GM12878 (cell line): ENCODE measurements at regions not wholly inside any gene's neighbourhood (a gene's known extent, or its start where the extent isn't known, plus 50 kb on each side); places are given as distances from the start of the nearest gene placed in this dataset.

ENCODE experiments used
- ATAC-seq: fragments of 200-7000 bp; cut with Tn5 transposase; 3 replicates; pipeline ENCODE4 v1.9.1; 2020; ENCODE audit warnings: mild to moderate bottlenecking, moderate library complexity
- BruUV-seq: library from RNA; stranded (reverse); fragments of 400-500 nt; replicated peaks from 2 replicates; lab custom pipeline; 2021; lab: Mats Ljungman, UMichigan
- CTCF ChIA-PET: fragments of 300-600 bp; sonication (Branson Sonifier 250); formaldehyde crosslinking; extraction: SDS; loops from one replicate; lab custom pipeline; 2021; ENCODE audit warnings: inconsistent platforms; lab: Yijun Ruan, JAX
- POLR2A ChIA-PET: fragments of 350-600 bp; formaldehyde crosslinking; extraction: SDS; loops from one replicate; lab custom pipeline; 2021; ENCODE audit warnings: inconsistent platforms; lab: Charles Lee
- RAD21 ChIA-PET: fragments of 300-600 bp; sonication (Branson Sonifier 250); formaldehyde crosslinking; loops from one replicate; lab custom pipeline; 2023; ENCODE audit warnings: antibody characterized with exemption; ENCODE audit not compliant: unreplicated experiment; lab: Charles Lee
- SMC1A ChIA-PET: fragments of 300-600 bp; sonication (Branson Sonifier 250); formaldehyde crosslinking; loops from one replicate; lab custom pipeline; 2023; ENCODE audit not compliant: unreplicated experiment, uncharacterized antibody; lab: Charles Lee
- DNase-seq: peaks from one replicate; pipeline ENCODE4 v3.0.0-alpha.2; 2011; ENCODE audit warnings: low read depth, low spot score
- FAIRE-seq: peaks from 3 replicates; lab custom pipeline; 2011; peaks lifted over from hg19 to GRCh38; lab: Jason Lieb, UNC
- H2AFZ ChIP-seq: 2 replicates; pipeline ENCODE4 v1.6.0; 2011; ENCODE audit warnings: low read depth, low read length, control low read depth; ENCODE audit not compliant: control insufficient read depth
- H3K27ac ChIP-seq: 2 replicates; pipeline ENCODE4 v1.5.1; 2011; ENCODE audit warnings: control low read depth; ENCODE audit not compliant: control insufficient read depth, insufficient read depth
- H3K27me3 ChIP-seq, 2 experiments: replicated peaks in 1 of 2; 2 replicates each; pipeline versions ENCODE4 v1.6.0 to v1.6.1; 2011; ENCODE audit warnings: low read length in 1 of 2; ENCODE audit not compliant: control insufficient read depth in 2 of 2, insufficient read depth in 2 of 2
- H3K36me3 ChIP-seq, 2 experiments: 2 replicates each; pipeline ENCODE4 v1.5.1; 2011; ENCODE audit warnings: low read length in 1 of 2; ENCODE audit not compliant: control insufficient read depth in 2 of 2, insufficient read depth in 2 of 2
- H3K4me1 ChIP-seq: 2 replicates; pipeline ENCODE4 v1.6.1; 2011; ENCODE audit warnings: mild to moderate bottlenecking, low read length, moderate library complexity, mixed read lengths; ENCODE audit not compliant: control insufficient read depth, insufficient read depth
- H3K4me2 ChIP-seq: 2 replicates; pipeline ENCODE4 v1.6.0; 2011; ENCODE audit warnings: control low read depth; ENCODE audit not compliant: control insufficient read depth, insufficient read depth
- H3K4me3 ChIP-seq: fragments of 200-600 bp; sonication (generic); 2 replicates; pipeline ENCODE4 v1.5.1; 2016
- H3K79me2 ChIP-seq: 2 replicates; pipeline ENCODE4 v1.6.0; 2011; ENCODE audit warnings: low read length; ENCODE audit not compliant: control insufficient read depth, insufficient read depth
- H3K9ac ChIP-seq: 2 replicates; pipeline ENCODE4 v1.8.0; 2011; ENCODE audit warnings: low read length, control low read depth, mixed read lengths; ENCODE audit not compliant: control insufficient read depth, insufficient read depth
- H3K9me3 ChIP-seq: replicated peaks from 3 replicates; pipeline ENCODE4 v1.5.1; 2011; ENCODE audit warnings: mild to moderate bottlenecking, low read length; ENCODE audit not compliant: control insufficient read depth, insufficient read depth
- H4K20me1 ChIP-seq: 2 replicates; pipeline ENCODE4 v1.6.0; 2011; ENCODE audit not compliant: control insufficient read depth, insufficient read depth
- ATF7 ChIP-seq: fragments of 450-650 bp; IDR thresholded peaks from 2 replicates; pipeline ENCODE4 v1.6.1; 2016; ENCODE audit warnings: low read depth, mild to moderate bottlenecking
- CREB1 ChIP-seq: IDR thresholded peaks from 2 replicates; pipeline ENCODE4 v1.6.1; 2012; ENCODE audit warnings: low read depth, mild to moderate bottlenecking, inconsistent platforms
- IKZF1 ChIP-seq: fragments of 450-650 bp; conservative IDR thresholded peaks from 2 replicates; pipeline ENCODE4 v1.6.1; 2017; ENCODE audit warnings: antibody characterized with exemption, mild to moderate bottlenecking
- MXI1 ChIP-seq: fragments of 150-350 bp; IDR thresholded peaks from 2 replicates; pipeline ENCODE4 v1.6.1; 2011; ENCODE audit warnings: low read depth, mild to moderate bottlenecking, inconsistent platforms, low read length, improper control_type of control experiment
- RB1 ChIP-seq: fragments of 450-650 bp; formaldehyde crosslinking; IDR thresholded peaks from 2 replicates; pipeline ENCODE4 v1.6.1; 2017; ENCODE audit warnings: mild to moderate bottlenecking, borderline replicate concordance
- SMAD1 ChIP-seq: fragments of 450-650 bp; IDR thresholded peaks from 2 replicates; pipeline ENCODE4 v1.6.1; 2018; ENCODE audit warnings: mild to moderate bottlenecking, low read depth; ENCODE audit not compliant: partially characterized antibody
- STAT1 ChIP-seq: fragments of 450-650 bp; conservative IDR thresholded peaks from 2 replicates; pipeline ENCODE4 v1.6.1; 2014; ENCODE audit warnings: antibody characterized with exemption, mild to moderate bottlenecking
- WGBS: methylation state at CpG from one replicate; pipeline ENCODE4 v1.1.6; 2016; ENCODE audit warnings: low lambda C conversion rate; ENCODE audit not compliant: insufficient replicate concordance, insufficient coverage; ENCODE audit errors: missing lambda C conversion rate; 5-methylcytosine and 5-hydroxymethylcytosine counted together
- in situ Hi-C: fragments of 300-500 bp; cut with MboI; formaldehyde crosslinking; loops from 9 replicates; pipeline ENCODE4 v1.14.3; 2018; ENCODE audit warnings: mixed read lengths
- intact Hi-C: fragments of 100-400 bp; cut with micrococcal nuclease; formaldehyde crosslinking; loops from one replicate; pipeline ENCODE4 v1.14.2; 2022; ENCODE audit not compliant: unreplicated experiment
- TF ChIP-seq, protein P1 (sequence below): fragments of 450-650 bp; IDR thresholded peaks from 2 replicates; pipeline ENCODE4 v1.6.1; 2016; ENCODE audit warnings: mild to moderate bottlenecking, moderate library complexity, borderline replicate concordance
- TF ChIP-seq, protein P2 (sequence below): fragments of 450-650 bp; formaldehyde crosslinking; IDR thresholded peaks from 2 replicates; pipeline ENCODE4 v1.4.0; 2020; ENCODE audit warnings: mild to moderate bottlenecking, moderate library complexity
- TF ChIP-seq, protein P3 (sequence below): fragments of 450-650 bp; formaldehyde crosslinking; IDR thresholded peaks from 2 replicates; pipeline ENCODE4 v1.5.0; 2022; ENCODE audit warnings: mild to moderate bottlenecking, missing genetic modification characterization

DNA sequence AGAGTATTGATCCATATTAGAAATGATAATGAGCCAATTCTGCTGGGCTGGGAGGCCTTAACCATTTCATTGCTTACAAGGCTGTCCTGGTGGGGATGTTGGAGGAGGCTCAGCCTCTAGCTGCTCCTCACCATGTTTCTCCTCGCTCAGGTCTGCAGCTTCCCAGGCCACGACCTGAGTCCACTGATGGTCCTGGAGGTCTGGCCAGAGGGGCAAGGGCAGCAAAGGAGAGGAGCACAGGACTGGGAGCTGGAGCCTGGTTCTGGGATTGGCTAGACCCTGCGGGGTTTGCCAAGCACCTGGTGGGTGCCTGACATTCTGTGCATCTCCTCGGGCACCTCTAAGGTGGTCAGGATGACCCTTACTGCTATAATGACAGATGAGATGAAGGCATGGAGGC lies 92.6 kb downstream of the KIF26A start:
- Histone ChIP-seq H3K27ac (no peak overlapping the region), H3K9me3 (no peaks in the 10 kb centered on the region; the same call in 2 of the 3 replicates), H3K27me3 (no peaks in the 10 kb centered on the region), H3K4me1 (no peaks in the 10 kb centered on the region), H3K4me2 (no peak overlapping the region), H3K9ac (no peak overlapping the region), H3K79me2 (no peaks in the 10 kb centered on the region), H3K4me3 (no peak overlapping the region), H3K36me3 (no peaks in the 10 kb centered on the region), H4K20me1 (no peaks in the 10 kb centered on the region), H2AFZ (no peak overlapping the region)
- ChIA-PET SMC1A (no interaction called here), POLR2A (no interaction called here), RAD21 (no interaction called here), CTCF (no interaction called here)
- FAIRE-seq (no peak), ATAC-seq (no peak), DNase-seq (no peak)
- 11% methylated on average over 4 of the region's 4 CpGs for WGBS
- TF ChIP-seq, protein P1, sequence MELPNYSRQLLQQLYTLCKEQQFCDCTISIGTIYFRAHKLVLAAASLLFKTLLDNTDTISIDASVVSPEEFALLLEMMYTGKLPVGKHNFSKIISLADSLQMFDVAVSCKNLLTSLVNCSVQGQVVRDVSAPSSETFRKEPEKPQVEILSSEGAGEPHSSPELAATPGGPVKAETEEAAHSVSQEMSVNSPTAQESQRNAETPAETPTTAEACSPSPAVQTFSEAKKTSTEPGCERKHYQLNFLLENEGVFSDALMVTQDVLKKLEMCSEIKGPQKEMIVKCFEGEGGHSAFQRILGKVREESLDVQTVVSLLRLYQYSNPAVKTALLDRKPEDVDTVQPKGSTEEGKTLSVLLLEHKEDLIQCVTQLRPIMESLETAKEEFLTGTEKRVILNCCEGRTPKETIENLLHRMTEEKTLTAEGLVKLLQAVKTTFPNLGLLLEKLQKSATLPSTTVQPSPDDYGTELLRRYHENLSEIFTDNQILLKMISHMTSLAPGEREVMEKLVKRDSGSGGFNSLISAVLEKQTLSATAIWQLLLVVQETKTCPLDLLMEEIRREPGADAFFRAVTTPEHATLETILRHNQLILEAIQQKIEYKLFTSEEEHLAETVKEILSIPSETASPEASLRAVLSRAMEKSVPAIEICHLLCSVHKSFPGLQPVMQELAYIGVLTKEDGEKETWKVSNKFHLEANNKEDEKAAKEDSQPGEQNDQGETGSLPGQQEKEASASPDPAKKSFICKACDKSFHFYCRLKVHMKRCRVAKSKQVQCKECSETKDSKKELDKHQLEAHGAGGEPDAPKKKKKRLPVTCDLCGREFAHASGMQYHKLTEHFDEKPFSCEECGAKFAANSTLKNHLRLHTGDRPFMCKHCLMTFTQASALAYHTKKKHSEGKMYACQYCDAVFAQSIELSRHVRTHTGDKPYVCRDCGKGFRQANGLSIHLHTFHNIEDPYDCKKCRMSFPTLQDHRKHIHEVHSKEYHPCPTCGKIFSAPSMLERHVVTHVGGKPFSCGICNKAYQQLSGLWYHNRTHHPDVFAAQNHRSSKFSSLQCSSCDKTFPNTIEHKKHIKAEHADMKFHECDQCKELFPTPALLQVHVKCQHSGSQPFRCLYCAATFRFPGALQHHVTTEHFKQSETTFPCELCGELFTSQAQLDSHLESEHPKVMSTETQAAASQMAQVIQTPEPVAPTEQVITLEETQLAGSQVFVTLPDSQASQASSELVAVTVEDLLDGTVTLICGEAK = no peak
- no peak for TF ChIP-seq RB1
- no peak for TF ChIP-seq IKZF1
- TF ChIP-seq ATF7 = no peak
- TF ChIP-seq, protein P2, sequence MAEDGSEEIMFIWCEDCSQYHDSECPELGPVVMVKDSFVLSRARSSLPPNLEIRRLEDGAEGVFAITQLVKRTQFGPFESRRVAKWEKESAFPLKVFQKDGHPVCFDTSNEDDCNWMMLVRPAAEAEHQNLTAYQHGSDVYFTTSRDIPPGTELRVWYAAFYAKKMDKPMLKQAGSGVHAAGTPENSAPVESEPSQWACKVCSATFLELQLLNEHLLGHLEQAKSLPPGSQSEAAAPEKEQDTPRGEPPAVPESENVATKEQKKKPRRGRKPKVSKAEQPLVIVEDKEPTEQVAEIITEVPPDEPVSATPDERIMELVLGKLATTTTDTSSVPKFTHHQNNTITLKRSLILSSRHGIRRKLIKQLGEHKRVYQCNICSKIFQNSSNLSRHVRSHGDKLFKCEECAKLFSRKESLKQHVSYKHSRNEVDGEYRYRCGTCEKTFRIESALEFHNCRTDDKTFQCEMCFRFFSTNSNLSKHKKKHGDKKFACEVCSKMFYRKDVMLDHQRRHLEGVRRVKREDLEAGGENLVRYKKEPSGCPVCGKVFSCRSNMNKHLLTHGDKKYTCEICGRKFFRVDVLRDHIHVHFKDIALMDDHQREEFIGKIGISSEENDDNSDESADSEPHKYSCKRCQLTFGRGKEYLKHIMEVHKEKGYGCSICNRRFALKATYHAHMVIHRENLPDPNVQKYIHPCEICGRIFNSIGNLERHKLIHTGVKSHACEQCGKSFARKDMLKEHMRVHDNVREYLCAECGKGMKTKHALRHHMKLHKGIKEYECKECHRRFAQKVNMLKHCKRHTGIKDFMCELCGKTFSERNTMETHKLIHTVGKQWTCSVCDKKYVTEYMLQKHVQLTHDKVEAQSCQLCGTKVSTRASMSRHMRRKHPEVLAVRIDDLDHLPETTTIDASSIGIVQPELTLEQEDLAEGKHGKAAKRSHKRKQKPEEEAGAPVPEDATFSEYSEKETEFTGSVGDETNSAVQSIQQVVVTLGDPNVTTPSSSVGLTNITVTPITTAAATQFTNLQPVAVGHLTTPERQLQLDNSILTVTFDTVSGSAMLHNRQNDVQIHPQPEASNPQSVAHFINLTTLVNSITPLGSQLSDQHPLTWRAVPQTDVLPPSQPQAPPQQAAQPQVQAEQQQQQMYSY (CRISPR knock-in tag) = no peak
- TF ChIP-seq CREB1 = no peak
- no peak for TF ChIP-seq SMAD1
- TF ChIP-seq STAT1 = no peak
- TF ChIP-seq MXI1 = no peak
- TF ChIP-seq, protein P3, sequence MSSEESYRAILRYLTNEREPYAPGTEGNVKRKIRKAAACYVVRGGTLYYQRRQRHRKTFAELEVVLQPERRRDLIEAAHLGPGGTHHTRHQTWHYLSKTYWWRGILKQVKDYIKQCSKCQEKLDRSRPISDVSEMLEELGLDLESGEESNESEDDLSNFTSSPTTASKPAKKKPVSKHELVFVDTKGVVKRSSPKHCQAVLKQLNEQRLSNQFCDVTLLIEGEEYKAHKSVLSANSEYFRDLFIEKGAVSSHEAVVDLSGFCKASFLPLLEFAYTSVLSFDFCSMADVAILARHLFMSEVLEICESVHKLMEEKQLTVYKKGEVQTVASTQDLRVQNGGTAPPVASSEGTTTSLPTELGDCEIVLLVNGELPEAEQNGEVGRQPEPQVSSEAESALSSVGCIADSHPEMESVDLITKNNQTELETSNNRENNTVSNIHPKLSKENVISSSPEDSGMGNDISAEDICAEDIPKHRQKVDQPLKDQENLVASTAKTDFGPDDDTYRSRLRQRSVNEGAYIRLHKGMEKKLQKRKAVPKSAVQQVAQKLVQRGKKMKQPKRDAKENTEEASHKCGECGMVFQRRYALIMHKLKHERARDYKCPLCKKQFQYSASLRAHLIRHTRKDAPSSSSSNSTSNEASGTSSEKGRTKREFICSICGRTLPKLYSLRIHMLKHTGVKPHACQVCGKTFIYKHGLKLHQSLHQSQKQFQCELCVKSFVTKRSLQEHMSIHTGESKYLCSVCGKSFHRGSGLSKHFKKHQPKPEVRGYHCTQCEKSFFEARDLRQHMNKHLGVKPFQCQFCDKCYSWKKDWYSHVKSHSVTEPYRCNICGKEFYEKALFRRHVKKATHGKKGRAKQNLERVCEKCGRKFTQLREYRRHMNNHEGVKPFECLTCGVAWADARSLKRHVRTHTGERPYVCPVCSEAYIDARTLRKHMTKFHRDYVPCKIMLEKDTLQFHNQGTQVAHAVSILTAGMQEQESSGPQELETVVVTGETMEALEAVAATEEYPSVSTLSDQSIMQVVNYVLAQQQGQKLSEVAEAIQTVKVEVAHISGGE (CRISPR knock-in tag) = no peak
- BruUV-seq = no TSS peak
- in situ Hi-C loops (no loop called here), intact Hi-C loops (no loop called here)
